Keratinocyte (primary cell): ENCODE measurements at regions not wholly inside any gene's neighbourhood (a gene's known extent, or its start where the extent isn't known, plus 50 kb on each side); places are given as distances from the start of the nearest gene placed in this dataset.

Experiments used
- DNase-seq: peaks from one replicate; pipeline ENCODE4 v3.0.0-alpha.2; 2011; ENCODE audit warnings: low read depth, missing footprints, low spot score
- FAIRE-seq: peaks from 2 replicates; lab custom pipeline; 2011; peaks lifted over from hg19 to GRCh38; lab: Jason Lieb, UNC
- H2AFZ ChIP-seq: 2 replicates; pipeline ENCODE4 v1.6.0; 2012; ENCODE audit warnings: low read length, control low read depth, inconsistent platforms; ENCODE audit not compliant: control insufficient read depth
- H3K27ac ChIP-seq: 2 replicates; pipeline ENCODE4 v1.5.1; 2011; ENCODE audit warnings: low read length; ENCODE audit not compliant: control insufficient read depth, insufficient read depth
- H3K27me3 ChIP-seq: 3 replicates; pipeline ENCODE4 v1.6.0; 2011; ENCODE audit warnings: low read length; ENCODE audit not compliant: control insufficient read depth, insufficient read depth; ENCODE audit errors: extremely low read depth
- H3K36me3 ChIP-seq, 2 experiments: 2 replicates in 1 of 2; 3 replicates in 1 of 2; pipeline ENCODE4 v1.5.1; 2011; ENCODE audit warnings: low read length in 2 of 2, mild to moderate bottlenecking in 1 of 2; ENCODE audit not compliant: control insufficient read depth in 2 of 2, insufficient read depth in 2 of 2; ENCODE audit errors: extremely low read depth in 1 of 2
- H3K4me1 ChIP-seq: 3 replicates; pipeline ENCODE4 v1.5.1; 2011; ENCODE audit warnings: low read length; ENCODE audit not compliant: control insufficient read depth, insufficient read depth; ENCODE audit errors: extremely low read depth
- H3K4me2 ChIP-seq: 3 replicates; pipeline ENCODE4 v1.6.0; 2011; ENCODE audit warnings: low read depth, low read length; ENCODE audit not compliant: control insufficient read depth, insufficient read depth; ENCODE audit errors: extremely low read depth
- H3K4me3 ChIP-seq, 3 experiments: fragments of 200-600 bp in 1 of 3; sonication (generic) in 1 of 3; 2 replicates in 2 of 3; 3 replicates in 1 of 3; pipeline ENCODE4 v1.5.1; 2011 to 2016; ENCODE audit warnings: low read length in 3 of 3, mild to moderate bottlenecking in 3 of 3, control low read depth in 2 of 3, inconsistent platforms in 1 of 3, low read depth in 1 of 3, mixed read lengths in 1 of 3, mixed run types in 1 of 3, moderate library complexity in 1 of 3; ENCODE audit not compliant: control insufficient read depth in 2 of 3, insufficient read depth in 2 of 3; ENCODE audit errors: extremely low read depth in 1 of 3
- H3K79me2 ChIP-seq: 2 replicates; pipeline ENCODE4 v1.6.0; 2012; ENCODE audit warnings: low read length; ENCODE audit not compliant: control insufficient read depth, insufficient read depth
- H3K9ac ChIP-seq: 3 replicates; pipeline ENCODE4 v1.6.0; 2011; ENCODE audit warnings: low read length; ENCODE audit not compliant: control insufficient read depth, insufficient read depth; ENCODE audit errors: extremely low read depth
- H3K9me1 ChIP-seq: 3 replicates; pipeline ENCODE4 v1.6.0; 2011; ENCODE audit warnings: low read length; ENCODE audit not compliant: control insufficient read depth, insufficient read depth; ENCODE audit errors: extremely low read depth
- H3K9me3 ChIP-seq: 2 replicates; pipeline ENCODE4 v1.5.1; 2012; ENCODE audit warnings: low read depth, low read length; ENCODE audit not compliant: control insufficient read depth
- H4K20me1 ChIP-seq: 3 replicates; pipeline ENCODE4 v1.6.0; 2011; ENCODE audit warnings: low read length; ENCODE audit not compliant: control insufficient read depth, insufficient read depth; ENCODE audit errors: extremely low read depth
- CTCF ChIP-seq, 3 experiments: IDR thresholded peaks in 1 of 3; conservative IDR thresholded peaks in 1 of 3; optimal IDR thresholded peaks in 1 of 3; 2 replicates in 2 of 3; 3 replicates in 1 of 3; pipeline versions ENCODE3 to v1.5.1; 2011; ENCODE audit warnings: low read length in 3 of 3, mild to moderate bottlenecking in 3 of 3, moderate library complexity in 2 of 3, control low read depth in 1 of 3, inconsistent platforms in 1 of 3; ENCODE audit not compliant: insufficient read depth in 2 of 3; ENCODE audit errors: extremely low read depth in 1 of 3
- EZH2 ChIP-seq: IDR thresholded peaks from one replicate; pipeline ENCODE4 v1.6.1; 2012; ENCODE audit warnings: inconsistent platforms, mild to moderate bottlenecking, low read length, moderate library complexity
- dilution Hi-C: fragments of 300-500 bp; cut with MboI; formaldehyde crosslinking; loops from one replicate; pipeline ENCODE4 v1.7.0; 2020; ENCODE audit warnings: low sequenced_read_pairs; ENCODE audit not compliant: extremely low pct_ligation_motif_present

GRCh38 chr4:136301749-136302495 lies 1230.4 kb downstream of the PCDH18 start:
- Histone ChIP-seq H3K79me2 (no peaks in the 10 kb centered on the region), H3K4me2 (no peak overlapping the region), H3K4me1 (no peaks in the 10 kb centered on the region), H3K27ac (no peak overlapping the region), H3K27me3 (no peaks in the 10 kb centered on the region), H3K36me3 (no peaks in the 10 kb centered on the region), H3K4me3 (no peak overlapping the region), H3K9me3 (no peaks in the 10 kb centered on the region), H2AFZ (no peak overlapping the region), H3K9ac (no peak overlapping the region), H3K9me1 (no peaks in the 10 kb centered on the region), H4K20me1 (no peaks in the 10 kb centered on the region)
- dilution Hi-C loops = no loop called here
- DNase-seq (no peak), FAIRE-seq (no peak)
- TF ChIP-seq CTCF (optimal IDR thresholded peaks at IDR 0.05 in 1 of 3, IDR thresholded peaks at IDR 0.05 in 1 of 3, conservative IDR thresholded peaks at IDR 0.05 in 1 of 3; ENCODE audit: extremely low read depth in 1 of 3, insufficient read depth in 2 of 3, low read length in 3 of 3) (no peak), EZH2 (no peak)

- H4K20me1 ChIP-seq = no peaks in the 10 kb centered on the region
- H3K4me1 ChIP-seq = no peaks in the 10 kb centered on the region
- no peak overlapping the region for H3K9ac ChIP-seq
- H3K4me3 ChIP-seq = no peak overlapping the region
- no peaks in the 10 kb centered on the region for H3K27me3 ChIP-seq
- DNase-seq (no peak), FAIRE-seq (no peak)
- no peaks in the 10 kb centered on the region for H3K9me3 ChIP-seq
- no peaks in the 10 kb centered on the region for H3K9me1 ChIP-seq
- H2AFZ ChIP-seq = no peak overlapping the region
- no peaks in the 10 kb centered on the region for H3K36me3 ChIP-seq
- H3K79me2 ChIP-seq = no peaks in the 10 kb centered on the region
- H3K4me2 ChIP-seq = no peak overlapping the region
- no peak overlapping the region for H3K27ac ChIP-seq
- dilution Hi-C loops = no loop called here
- TF ChIP-seq EZH2 (no peak), CTCF (optimal IDR thresholded peaks at IDR 0.05 in 1 of 3, IDR thresholded peaks at IDR 0.05 in 1 of 3, conservative IDR thresholded peaks at IDR 0.05 in 1 of 3; ENCODE audit: extremely low read depth in 1 of 3, insufficient read depth in 2 of 3, low read length in 3 of 3) (no peak)
Measured at GRCh38 chr4:136283977-136284376, 1248.3 kb downstream of the PCDH18 start.
